ENCODE measurements at regions not wholly inside any gene's neighbourhood (a gene's known extent, or its start where the extent isn't known, plus 50 kb on each side); places are given as distances from the start of the nearest gene placed in this dataset.

GRCh38 chr4:8703857-8704495 lies 111.4 kb downstream of the CPZ start:
- no peak for TF ChIP-seq CTCF (IDR thresholded peaks at IDR 0.05; ENCODE audit: low read depth, low read length)
- DNase-seq (ENCODE audit: low read depth in 2 of 2): no peak
- H3K4me3 ChIP-seq (replicated peaks in 1 of 2; ENCODE audit: low read depth in 2 of 2, low read length in 2 of 2): no peak overlapping the region

DNA sequence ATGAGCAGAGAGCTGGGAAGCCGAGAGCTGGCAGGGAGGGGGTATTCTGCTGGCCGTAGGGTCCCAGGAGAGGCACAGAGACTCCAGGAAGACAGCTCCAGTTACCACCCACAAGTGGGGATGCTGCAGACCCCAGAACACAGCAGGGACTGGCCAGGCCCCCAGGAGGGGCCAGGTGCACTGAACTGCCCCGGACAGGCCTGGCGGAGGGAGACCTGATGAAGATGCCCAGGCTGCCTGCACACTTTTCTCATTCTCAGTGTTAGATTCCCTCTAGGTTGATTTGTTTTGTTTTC lies 110.8 kb downstream of the CPZ start:
- TF ChIP-seq CTCF (IDR thresholded peaks at IDR 0.05; ENCODE audit: low read depth, low read length): no peak

GRCh38 chr4:8702516-8703400 lies 110.2 kb downstream of the CPZ start:
- DNase-seq (ENCODE audit: low read depth in 2 of 2): no peak
- no peak overlapping the region for H3K4me3 ChIP-seq (replicated peaks in 1 of 2; ENCODE audit: low read depth in 2 of 2, low read length in 2 of 2)
- TF ChIP-seq CTCF (IDR thresholded peaks at IDR 0.05; ENCODE audit: low read depth, low read length): no peak

More for the DNA sequence above, 110.8 kb downstream of the CPZ start:
- no peak for DNase-seq (ENCODE audit: low read depth in 2 of 2)
- no peak overlapping the region for H3K4me3 ChIP-seq (replicated peaks in 1 of 2; ENCODE audit: low read depth in 2 of 2, low read length in 2 of 2)

DNA sequence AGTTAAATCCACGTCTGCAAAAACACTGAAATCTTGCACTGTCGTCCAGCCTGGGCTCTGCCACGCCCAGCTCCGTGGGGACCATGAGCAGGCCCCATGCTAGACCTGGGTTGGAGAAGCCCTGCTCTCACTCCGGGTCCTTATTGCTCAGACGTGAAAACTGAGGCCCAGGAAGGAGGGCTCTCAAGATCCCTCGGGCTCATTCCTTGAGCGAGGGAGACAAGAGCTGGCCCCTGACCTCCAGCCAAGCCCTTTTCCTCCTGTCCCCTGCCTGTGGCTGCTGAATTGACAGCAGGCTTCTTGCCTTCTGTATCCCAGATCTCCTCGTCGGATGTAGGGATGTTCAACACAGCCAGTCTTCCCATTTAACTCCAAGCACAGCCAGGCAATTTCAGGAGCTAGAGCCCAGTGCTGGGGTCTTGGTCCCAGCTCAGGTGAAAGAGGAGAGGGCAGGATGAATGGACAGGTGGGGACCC lies 109.5 kb downstream of the CPZ start:
- no peak overlapping the region for H3K4me3 ChIP-seq (replicated peaks in 1 of 2; ENCODE audit: low read depth in 2 of 2, low read length in 2 of 2)
- TF ChIP-seq CTCF (IDR thresholded peaks at IDR 0.05; ENCODE audit: low read depth, low read length): no peak
- no peak for DNase-seq (ENCODE audit: low read depth in 2 of 2)

DNA sequence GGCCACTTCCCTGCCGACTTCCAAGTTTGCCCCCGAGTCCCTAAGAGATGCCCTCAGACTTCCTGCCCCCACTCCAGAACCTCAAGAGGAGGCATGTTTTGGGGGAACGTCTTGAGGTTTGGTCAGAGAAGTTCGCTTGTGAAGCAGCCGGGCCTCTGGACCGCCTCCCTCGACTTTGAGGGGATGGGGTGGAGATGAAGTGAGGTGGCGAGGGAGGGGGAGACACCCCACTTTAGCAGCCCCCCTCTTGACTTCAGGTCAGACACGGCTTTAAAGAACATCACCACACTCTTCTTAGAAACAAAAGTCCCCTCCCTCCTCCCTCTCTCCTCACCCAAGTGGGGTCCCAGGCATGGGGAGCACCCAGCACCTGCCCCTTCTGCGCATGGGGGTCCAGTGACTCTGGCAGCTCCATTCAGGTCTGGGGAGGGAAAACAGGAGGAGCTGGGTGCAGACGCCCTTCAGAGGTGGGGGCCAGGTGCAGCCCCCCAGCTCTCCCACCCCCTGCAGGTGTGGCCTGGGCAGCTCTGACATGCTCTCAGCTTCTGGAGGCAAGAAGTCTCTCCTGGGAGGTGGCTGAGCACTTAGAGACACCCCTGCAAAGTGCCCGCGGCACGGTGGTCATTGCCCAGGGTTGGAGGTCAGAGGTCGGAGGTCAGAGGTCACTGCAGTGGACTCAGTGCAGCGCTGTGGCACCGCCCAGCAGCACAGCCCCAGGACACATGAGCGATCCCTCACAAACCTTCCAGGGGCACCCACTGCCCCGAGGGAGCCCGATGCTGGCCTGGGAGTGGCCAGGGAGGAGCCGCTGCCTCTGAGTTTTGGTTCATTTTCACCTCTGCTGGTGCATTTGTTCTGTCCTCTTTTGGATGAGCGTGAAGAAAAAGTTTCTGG lies 108.8 kb downstream of the CPZ start:
- TF ChIP-seq CTCF (IDR thresholded peaks at IDR 0.05; ENCODE audit: low read depth, low read length): no peak
- DNase-seq (ENCODE audit: low read depth in 2 of 2): no peak
- H3K4me3 ChIP-seq (replicated peaks in 1 of 2; ENCODE audit: low read depth in 2 of 2, low read length in 2 of 2): no peak overlapping the region

DNA sequence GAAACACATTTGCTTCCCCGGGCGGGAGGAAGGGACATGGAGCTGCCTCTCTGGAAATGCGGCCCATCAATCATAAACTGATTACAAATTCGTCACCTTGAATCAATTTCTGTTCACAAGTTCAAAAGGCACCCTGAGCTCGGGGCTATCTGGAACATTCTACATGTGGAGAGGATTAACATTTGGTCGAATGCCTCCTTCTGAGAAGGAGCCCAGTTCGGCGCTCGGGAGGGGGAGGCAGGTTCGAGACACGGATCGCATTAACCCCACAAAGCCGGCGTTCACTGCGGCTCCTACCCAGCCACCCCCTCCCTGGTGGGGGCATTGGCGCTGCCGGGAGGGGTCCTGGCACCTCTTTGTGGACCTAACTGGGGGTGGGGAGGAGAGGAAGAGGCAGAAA lies 108.0 kb downstream of the CPZ start:
- no peak for TF ChIP-seq CTCF (IDR thresholded peaks at IDR 0.05; ENCODE audit: low read depth, low read length)
- DNase-seq (ENCODE audit: low read depth in 2 of 2): no peak
- H3K4me3 ChIP-seq (replicated peaks in 1 of 2; ENCODE audit: low read depth in 2 of 2, low read length in 2 of 2): no peak overlapping the region

All from cardiac fibroblast (primary cell).